ENCODE measurements at regions not wholly inside any gene's neighbourhood (a gene's known extent, or its start where the extent isn't known, plus 50 kb on each side); places are given as distances from the start of the nearest gene placed in this dataset.

DNA sequence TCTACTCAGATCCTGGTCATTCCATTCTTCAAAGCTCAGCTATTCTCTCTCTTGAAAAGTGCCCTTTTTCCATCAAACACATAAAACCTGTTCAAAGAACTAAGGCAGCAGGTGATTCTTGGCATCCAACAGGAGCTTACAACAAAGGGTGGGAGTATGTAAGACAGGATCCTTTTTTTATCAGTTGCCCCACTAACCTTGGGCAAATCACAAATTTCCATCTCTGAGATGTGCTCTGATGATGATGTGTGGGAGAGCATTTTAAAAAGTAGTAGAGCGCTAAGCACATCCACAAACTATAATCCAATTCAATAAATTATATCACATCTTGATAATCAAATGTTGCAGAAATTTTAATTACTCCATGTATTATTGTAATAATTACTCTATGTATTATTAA is 53.7 kb upstream of the FDX1 start:
- TF ChIP-seq, protein P1, sequence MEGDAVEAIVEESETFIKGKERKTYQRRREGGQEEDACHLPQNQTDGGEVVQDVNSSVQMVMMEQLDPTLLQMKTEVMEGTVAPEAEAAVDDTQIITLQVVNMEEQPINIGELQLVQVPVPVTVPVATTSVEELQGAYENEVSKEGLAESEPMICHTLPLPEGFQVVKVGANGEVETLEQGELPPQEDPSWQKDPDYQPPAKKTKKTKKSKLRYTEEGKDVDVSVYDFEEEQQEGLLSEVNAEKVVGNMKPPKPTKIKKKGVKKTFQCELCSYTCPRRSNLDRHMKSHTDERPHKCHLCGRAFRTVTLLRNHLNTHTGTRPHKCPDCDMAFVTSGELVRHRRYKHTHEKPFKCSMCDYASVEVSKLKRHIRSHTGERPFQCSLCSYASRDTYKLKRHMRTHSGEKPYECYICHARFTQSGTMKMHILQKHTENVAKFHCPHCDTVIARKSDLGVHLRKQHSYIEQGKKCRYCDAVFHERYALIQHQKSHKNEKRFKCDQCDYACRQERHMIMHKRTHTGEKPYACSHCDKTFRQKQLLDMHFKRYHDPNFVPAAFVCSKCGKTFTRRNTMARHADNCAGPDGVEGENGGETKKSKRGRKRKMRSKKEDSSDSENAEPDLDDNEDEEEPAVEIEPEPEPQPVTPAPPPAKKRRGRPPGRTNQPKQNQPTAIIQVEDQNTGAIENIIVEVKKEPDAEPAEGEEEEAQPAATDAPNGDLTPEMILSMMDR (IDR thresholded peaks at IDR 0.05; ENCODE audit: borderline replicate concordance, insufficient read depth, low read depth, low read length), result no peak
- H3K4me3 ChIP-seq (ENCODE audit: low read depth, low read length), result no peak overlapping the region

DNA sequence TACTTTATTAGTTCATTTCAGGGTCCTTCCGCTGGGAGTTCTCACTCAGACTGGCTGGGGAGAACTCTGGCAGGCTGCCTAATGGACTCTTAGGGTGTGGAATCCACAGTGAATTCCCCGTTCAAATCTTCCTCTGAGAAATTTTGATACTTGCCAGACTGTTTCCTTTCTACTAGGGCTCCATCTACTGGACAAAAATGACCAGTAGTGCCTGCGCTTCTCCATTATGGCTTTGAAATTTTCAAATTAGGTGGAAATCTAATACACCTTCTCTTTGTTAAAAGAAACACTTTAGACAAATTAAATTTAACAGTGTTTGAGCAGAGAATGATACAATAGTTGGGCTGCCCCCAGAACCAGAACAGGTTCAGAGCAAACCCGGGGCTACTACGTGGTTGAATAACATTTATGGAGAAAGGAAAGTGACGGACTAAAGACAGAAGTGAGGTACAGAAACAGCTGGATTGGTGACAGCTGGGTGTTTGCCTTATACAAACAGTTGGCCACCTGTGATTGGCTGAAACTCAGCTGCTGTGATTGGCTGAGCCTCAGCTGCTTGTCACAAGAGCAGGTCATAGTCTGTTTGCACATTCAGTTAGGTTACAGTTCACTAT is 52.9 kb upstream of the FDX1 start:
- TF ChIP-seq, protein P1 (IDR thresholded peaks at IDR 0.05; ENCODE audit: borderline replicate concordance, insufficient read depth, low read depth, low read length), result peak; percentile 61; the same call in 1 of the 2 replicates
- H3K4me3 ChIP-seq (ENCODE audit: low read depth, low read length), result no peak overlapping the region

- no peak overlapping the region for H3K4me3 ChIP-seq (ENCODE audit: low read depth, low read length)
These were observed 52.3 kb upstream of the FDX1 start for GRCh38 chr11:110377434-110377833.

DNA sequence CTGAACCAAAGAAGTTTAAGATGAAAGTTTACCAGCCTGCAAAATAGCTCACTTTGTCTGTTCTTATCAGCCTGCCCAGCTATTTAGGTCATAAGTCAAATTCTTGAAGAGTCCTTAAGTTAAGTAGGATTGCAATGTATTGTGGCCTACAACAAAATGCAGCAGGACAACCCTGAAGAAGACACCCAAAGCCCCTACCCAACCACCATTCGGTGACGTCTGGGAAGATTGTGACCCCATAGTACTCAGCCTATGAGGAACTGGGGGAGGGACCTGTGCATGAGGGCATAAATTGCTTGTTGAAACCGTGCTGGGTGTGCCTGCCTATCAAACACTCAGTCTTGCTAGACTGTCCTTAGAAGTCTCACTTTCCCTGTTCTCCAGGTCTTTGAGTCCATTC is 50.5 kb upstream of the FDX1 start:
- TF ChIP-seq, protein P1 (IDR thresholded peaks at IDR 0.05; ENCODE audit: borderline replicate concordance, insufficient read depth, low read depth, low read length), result no peak
- H3K4me3 ChIP-seq (ENCODE audit: low read depth, low read length), result no peak overlapping the region

More at GRCh38 chr11:110377434-110377833, 52.3 kb upstream of the FDX1 start:
- TF ChIP-seq, protein P1 (IDR thresholded peaks at IDR 0.05; ENCODE audit: borderline replicate concordance, insufficient read depth, low read depth, low read length), result no peak

DNA sequence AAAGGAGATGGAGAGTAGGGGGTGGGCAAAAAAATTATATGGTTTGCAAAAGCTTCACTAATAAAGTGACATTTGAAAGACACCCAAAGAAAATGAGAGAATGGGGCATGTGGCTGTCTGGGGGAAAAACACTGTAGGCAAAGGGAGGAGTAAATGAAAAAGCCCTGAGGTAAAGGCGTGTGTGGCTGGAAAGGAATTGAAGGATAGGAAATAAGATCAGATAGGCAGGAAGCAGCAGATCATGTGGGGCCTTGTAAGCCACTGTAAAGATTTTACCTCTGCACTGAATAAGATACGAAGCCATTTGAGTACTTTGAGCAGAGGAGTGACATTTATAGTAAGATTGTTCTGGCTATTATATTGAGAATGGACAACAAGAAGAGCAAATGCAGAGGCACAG is 49.8 kb upstream of the FDX1 start:
- no peak overlapping the region for H3K4me3 ChIP-seq (ENCODE audit: low read depth, low read length)
- TF ChIP-seq, protein P1 (IDR thresholded peaks at IDR 0.05; ENCODE audit: borderline replicate concordance, insufficient read depth, low read depth, low read length), result no peak
